Epidermal melanocyte (primary cell): ENCODE measurements at regions not wholly inside any gene's neighbourhood (a gene's known extent, or its start where the extent isn't known, plus 50 kb on each side); places are given as distances from the start of the nearest gene placed in this dataset.

Experiments
- DNase-seq: peaks from one replicate; pipeline ENCODE4 v3.0.0; 2011; ENCODE audit warnings: low spot score; ENCODE audit not compliant: insufficient read length

DNA sequence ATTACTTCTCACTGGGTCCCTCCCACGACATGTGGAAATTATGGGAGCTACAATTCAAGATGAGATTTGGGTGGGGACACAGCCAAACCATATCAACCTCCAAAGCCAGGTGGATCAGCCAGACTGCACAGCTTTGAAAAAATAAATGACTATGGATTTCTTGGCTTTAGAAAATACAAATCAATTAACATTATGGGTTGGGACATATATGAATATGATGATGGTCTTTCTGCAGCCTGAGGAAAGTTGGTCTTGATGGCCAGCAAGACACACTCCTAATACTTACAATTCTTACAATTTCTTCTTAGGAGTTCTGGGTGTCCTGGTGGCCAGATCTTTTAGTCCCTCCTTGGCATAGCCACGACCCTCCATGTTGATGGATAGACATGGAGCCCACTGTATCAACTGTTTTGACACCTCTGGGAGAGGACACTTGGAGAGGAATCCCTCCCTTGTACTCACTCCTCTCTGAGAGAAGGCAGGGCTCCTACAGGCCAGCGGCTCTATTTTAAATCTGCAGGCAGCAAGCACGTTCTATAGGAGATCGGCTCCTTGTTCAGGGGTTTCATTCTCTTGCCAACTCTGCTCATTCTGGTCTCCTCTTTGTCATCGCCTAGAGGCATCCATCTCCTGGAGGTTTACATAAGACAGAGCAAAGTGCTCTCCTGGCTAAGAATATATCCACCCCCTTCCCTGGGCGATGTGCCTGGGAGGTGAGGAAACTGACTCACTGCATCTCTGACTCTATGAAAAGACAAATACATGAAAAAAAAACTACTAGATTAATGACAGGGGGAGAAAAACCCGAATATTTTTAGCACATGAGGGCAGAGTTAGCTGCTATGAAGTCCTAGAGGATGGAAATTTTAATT, 145.9 kb downstream of the CARTPT start:
- DNase-seq, result no peak

DNA sequence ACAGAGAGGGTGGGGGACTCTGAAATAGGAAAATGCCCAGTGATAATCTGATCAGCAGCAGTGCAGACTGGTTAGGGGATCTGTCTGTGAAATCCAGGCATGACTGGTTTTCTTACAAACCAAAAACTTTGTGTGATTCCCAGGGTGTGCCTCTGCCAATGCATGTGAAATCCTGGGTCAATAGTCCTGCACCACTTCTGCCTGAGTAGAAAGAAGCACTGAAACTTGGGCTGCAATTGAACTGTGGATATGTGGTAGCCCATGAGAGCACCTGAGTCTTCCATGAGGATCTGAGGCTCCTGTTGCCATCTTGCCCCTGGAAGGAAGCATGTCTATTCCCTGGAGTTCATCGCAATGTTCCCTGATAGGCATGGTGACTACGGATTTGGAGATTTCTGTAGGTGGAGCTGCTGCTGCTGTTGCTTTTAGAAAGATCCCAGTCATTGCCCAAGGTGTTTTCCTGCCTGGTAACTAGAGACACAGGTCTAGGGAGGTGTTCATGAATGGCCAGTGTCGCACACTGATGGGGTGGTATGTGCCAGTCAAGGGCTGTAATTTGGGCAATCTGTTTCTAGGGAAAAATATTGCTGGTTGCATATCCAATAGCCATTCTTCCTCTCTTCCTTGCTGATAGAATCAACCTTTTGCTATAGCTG, 146.7 kb downstream of the CARTPT start:
- DNase-seq, result no peak

DNA sequence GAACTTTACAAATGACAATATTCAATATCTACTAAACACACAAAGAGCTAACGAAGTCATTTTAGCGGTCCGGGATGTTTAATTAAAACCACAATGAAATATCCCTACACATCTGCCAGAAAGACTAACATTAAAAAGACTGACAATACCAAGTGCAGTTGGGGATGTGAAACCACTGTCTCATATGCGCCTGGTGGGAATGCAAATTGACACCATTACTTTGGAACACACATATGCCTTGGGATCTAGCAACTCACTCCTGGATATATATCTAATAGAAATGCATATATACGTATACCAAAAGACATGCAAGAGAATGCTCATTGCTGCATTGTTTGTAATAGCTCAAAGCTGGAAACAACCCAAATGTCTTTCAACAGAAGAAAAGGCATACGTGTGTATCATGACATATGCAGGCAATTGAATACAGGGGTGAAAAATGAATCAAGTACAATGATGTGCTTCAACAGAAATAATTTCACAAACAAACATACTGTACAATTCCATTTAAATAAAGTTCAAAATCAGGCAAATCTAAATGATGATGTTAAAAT, 153.3 kb downstream of the CARTPT start:
- DNase-seq, result no peak

DNA sequence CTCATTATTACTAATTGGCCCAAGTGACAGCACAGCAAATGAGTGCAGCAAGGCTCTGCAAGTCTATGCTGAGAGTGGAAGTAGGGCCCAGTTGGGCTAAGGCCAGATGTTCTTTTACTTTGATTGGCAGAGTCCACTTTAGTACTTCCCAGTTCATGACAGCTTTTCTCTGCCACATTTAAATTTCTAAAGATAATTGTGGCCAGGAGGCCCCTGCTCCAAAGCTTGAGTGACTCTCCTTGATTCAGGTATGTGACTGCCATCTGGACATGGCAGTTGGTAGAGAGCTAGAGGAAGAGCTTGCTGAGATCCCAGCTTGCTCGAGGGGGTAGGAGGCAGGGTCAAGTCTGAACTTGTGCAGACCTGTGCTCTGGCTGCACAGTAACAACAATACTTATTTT, 154.1 kb downstream of the CARTPT start:
- no peak for DNase-seq

DNA sequence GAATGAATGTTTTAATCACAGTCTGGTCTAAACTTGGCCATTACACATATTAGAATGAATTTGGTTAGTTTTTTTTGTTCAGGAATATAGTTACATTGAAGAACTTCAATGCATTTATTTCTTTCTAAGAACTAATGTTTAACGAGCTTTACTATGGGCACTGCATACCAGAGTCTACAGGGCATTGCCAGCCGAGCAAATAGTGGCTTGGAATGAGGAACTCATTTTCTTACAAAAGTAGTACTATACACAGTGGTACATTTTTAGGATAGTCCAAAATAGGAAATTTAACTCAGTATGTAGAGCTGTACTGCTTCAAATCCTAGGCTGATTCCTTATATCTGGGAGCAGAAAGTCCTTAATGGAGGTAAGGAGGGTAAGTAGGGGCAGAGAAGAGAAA, 155.4 kb downstream of the CARTPT start:
- no peak for DNase-seq

DNA sequence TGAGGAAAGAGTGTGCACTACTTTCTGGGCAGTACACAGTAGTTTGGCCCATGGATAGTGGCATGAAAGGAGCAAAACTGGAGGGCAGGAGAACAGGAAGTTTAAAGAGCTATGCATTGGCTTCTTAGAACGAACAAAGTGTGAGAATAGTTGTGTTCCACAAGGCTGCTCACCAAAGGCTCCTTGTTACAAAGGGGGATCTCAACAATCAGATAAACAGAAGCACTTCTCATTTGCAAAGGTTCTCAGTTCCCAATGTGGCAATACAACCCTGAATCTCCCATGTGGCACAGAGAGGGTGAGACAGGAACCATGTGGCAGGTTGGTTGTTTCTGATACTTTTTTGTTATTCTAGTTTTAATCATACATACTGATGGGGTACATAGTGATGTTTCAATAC, 158.4 kb downstream of the CARTPT start:
- no peak for DNase-seq

DNA sequence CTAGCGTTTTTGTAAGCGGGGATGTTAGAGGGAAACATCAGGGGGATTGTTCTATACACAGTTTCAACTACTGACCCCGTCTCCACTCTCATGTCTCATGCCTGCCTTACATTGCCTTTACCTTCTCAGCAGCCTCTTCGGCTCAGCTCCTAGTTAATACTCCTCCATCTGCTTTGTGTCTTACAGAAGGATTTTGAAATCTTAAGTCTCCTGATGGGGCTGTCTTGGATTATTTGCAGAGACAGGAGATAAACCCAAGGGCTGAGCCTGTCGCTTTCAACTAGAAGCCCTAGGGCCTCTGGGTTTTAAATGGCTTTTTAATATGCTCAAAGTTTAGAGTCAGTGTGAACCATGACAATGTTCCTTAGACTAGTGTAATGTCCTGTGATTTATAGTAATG, 161.5 kb downstream of the CARTPT start:
- DNase-seq, result no peak

DNA sequence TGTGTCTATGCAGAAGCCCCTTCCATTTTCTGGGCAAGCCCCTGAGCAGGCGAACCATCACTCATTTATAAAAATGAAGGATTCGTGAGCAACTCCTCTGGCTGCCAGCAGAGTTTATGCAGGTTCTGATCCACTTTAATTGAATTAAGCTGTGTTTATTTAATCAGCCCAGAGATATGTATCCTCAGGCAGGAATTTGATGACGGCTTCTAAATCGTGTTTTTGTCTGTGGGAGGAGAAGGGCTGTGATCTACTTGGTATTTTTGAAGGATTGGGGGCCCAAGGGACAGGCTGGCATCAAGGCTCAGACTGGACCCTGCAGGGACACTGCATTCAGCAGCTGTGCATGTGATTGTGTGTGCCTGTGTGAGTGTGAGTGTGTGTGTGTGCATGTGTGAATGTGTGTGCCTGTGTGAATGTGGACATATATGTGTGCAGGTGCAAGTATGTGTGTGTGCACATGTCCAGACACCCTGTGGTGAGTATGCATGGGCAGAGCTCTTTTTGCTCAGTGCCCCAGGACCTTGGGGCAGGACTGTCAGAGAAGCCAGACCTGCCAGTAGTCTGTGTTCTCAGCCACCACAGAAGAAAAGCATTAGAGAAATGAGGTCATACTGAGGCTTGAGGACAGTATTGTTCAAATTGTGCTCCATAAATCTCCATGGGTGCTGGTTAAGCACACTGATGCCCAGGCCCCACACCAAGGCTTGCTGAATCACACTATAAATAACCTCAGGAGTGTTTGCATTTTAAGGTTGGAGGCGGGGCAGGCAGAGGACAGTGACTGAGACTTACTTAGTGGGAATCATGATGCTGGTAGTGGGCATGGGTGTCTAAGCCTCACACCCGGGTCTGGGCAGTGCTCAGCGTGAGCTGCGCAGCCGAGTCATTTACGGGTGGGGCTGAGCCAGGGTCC, 164.0 kb downstream of the CARTPT start:
- no peak for DNase-seq

DNA sequence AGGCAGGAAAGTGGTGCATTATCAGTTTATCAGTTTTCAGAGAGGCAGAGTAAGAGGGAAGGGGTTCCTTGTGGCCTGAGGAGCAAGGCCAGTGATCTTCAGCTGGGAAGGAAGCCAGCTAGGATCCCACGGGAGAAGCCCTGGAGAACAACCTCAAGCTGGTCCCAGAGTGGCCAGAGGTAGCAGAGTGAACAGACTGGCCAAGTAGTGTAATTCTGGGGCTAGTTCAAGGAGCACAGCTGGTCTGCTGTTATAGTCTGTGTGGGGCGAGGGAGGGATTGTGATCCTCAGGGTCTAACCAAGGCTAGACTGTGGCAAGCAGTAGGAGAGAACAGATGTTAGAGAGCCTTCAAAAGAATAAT, 164.6 kb downstream of the CARTPT start:
- DNase-seq, result no peak

DNA sequence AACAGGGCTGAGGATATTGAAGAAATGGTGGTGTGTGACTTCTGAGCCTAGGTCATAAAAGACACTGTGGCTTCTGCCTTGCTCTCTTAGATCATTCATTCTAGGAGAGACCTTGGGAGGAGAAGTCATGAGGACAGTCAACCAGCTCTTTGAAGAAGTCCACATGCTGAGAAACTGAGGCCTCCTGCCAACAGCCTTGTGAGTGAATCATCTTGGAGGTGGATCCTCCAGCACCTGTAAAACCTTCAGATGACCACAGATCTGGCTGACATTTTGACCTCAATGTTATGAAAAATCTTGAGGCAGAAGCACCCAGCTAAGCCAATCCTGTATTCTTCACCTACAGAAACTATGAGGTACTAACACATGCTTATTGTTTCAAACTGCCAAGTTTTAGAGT, 165.9 kb downstream of the CARTPT start:
- DNase-seq, result no peak

DNA sequence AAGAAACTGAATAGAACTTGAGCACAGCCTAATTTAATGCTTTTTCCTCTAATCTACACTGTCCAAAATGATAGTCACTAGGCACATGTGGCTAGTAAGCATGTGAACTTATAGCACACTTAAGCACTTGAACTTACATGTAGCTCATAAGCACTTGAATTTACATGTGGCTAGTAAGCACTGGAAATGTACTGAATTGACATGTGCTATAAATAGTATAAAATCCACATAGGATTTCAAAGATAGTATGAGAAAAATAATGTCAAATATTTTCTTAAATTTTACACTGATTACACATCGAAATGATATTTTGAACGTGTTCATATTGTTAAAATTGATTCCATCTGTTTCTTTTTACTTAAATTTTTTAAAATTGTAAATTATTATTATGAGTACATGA, 167.3 kb downstream of the CARTPT start:
- DNase-seq, result no peak

DNA sequence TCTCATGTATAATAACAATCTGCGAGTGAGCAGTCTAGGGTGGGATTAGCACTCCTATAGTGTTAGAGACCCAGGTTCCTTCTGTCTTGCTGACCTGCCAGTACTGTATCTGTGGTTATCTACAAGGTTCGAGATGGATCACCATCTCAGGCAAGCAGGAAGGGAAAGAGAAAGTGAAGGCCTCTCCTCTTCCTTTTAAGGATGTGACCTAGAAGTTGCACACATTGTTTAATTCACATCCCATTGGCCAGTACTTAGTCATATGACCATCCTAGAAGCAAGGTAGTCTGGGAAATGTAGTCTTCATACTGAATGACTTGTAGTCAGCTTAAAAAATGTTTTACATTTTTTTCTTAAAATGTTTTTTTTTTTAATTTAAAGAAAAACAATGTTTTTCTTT, 168.6 kb downstream of the CARTPT start:
- DNase-seq, result peak; percentile 32

DNA sequence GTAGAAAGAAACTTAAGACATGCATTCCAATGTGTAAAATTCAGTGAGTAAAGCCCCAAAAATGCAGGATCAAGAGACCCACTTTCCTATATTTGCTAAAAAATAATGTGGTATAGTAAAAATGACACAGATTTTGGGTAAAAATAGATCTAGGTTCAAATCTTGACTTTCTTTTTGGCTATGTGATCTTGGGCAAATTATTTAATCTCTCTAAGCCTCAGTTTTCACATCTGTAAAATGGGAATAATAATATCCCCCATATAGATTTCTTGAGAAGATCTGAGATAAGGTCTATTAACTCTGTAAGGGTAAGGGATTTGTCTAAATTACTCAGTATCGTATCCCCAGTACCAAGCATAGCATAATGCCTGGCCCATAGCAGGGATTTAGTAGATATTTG, 172.3 kb downstream of the CARTPT start:
- no peak for DNase-seq

DNA sequence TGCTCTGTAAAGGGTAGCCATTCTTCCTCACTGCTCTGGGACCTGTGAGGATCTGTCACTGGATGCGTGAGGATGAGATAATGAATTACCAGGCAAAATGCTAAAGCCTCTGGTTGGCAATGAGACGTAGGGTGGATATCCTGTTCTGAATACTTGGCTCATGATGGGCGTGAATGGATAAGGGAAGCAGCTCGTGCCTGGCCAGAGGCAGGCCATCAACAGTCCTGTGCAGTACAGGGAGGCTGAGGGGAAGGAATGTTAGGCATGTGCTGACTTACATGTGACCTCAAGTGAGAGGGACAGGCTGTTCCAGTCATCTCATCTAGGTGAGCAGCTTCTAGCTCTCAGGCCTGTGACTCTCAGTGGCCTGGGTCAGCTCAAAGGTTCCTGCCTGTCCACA, 172.8 kb downstream of the CARTPT start:
- no peak for DNase-seq

DNA sequence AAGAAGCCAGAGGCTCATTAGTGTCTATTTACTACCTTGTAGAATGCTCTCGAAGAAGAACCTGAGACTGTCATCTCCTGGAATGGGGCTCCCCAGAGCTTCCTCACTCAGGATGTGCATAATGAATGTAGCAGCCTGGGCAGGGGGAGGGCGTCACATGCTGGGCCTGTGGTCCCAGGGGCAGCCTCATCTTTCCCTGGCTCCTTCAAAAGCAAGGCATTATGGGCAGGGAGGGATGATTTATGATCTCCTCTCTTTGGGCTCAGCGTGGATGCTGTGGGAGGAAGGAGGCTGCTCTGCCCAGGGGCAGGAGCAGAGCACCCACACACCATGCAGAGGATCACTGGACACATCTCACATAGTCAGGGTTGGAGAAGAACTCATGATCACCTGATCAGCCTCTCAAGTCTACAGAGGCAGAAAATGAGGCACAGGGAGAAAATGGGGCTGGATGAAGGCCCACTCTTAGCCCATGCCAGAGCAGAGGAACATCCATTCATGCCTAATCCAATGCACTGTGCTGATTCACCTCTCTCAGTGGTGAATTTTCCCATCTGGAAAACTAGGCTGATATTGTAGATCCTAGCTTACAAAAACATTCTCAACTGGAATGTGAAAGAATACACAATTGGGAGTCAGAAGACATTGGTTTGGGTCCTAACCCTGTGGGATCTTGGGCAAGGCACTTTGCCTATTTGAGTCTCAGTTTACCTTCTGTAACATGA, 173.7 kb downstream of the CARTPT start:
- DNase-seq, result no peak

DNA sequence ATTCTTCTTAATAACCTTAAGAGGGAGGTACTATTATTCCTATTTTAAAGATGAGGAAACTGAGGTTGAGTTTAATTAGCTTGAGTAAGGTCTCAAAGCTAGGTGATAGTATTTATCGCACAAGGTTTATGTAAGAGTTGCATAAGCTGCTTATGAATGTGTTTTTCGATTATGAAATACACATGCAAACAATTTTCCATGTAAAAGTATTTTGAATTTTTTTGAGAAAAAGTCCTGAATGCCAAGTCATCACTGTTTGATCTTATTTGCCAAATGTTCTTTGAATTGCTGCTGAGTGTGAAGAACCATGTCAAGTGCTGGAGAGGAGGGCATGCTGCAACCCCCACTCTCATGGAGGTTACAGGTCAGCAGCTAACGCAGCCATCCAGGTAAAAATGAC, 174.4 kb downstream of the CARTPT start:
- no peak for DNase-seq

DNA sequence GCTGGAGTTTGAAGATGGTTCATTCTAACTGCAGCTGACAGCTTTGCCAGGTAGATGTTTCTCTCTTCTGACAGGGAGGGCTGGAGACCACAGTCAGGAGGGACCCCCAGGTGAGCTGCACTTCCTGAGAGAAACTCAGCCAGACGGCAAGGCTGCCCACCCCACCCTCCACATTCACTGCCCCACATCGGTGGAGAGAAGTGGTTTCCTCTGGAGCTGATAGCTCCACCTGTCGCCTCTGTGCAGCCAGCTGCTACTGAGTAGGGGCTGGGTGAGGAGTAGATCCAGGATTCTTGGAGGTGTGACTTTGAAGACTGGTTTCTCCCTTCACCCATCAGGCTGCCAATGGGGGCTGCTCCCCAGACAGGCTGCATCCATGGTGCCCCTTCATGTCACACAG, 175.0 kb downstream of the CARTPT start:
- DNase-seq, result no peak

DNA sequence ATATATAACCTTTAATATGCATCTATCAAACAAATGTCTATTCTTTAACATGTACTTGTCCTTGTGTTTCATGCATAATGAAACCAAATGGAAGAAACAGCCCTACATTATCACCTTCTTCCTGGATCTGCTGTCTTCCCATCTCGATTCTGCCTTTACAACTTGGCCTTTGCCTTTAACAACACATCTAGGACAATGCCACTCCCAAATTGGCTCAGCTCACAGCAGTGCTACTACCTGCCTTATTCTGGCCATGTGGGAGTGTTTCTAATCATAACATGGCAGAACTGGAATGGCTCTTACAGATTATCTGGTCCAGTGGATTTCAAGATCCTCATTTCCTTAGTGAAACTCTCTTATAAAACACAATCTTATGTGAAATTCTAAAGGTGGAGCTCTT, 176.5 kb downstream of the CARTPT start:
- no peak for DNase-seq

DNA sequence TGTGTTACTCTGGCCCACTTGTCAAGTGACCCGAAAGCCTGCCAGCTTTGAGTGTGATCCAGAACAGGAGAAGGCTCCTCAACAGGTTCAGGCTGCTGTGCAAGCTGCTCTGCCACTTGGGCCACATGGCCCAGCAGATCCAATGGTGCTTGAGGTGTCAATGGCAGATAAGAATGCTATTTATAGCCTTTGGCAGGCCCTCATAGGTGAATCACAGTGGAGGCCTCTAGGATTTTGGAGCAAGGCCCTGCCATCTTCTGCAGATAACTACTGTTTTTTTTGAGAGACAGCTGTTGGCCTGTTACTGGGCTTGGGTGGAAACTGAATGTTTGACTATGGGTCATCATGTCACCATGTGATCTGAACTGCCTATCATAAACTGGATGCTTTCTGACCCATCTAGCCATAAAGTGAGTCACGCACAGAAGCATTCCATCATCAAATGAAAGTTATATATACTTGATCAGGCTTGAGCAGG, 180.8 kb downstream of the CARTPT start:
- no peak for DNase-seq

DNA sequence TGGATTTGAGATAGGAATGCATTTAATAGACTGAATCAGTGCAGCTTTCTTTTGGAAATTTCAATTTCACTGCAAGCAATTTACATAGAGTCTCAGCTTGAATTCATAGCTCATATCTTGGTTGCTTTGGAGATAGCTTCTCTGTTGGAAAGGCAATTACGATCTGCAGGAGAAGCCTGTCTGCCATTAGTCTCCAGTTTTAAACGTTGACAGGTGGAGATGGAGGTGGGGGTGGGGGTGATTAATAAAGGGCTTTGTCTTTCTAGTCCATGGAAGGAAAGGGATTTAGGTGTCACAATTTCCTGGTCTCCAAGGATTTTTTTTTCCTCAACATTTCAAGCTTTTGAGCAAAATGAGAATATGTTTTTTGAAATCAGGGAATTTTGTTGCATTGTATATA, 184.7 kb downstream of the CARTPT start:
- no peak for DNase-seq

DNA sequence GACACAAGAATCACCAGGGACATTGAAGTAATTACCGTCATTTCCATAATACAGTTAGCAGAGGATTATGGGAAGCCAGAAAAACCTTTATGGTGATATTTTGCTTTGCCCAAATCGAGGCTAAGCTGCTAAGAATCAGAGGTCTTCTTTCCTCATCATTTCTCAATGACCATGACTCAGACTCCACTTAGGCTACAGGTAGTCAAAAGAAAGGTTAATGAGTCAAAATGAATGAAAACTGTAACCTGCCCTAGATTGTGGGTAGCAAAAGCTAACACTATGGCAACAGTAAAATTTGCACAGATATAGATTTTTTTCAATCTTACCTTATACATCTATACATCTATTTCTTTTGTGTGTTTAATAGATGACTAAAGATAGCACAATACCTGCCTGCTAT, 185.8 kb downstream of the CARTPT start:
- DNase-seq, result no peak
